ENCODE measurements at regions not wholly inside any gene's neighbourhood (a gene's known extent, or its start where the extent isn't known, plus 50 kb on each side); places are given as distances from the start of the nearest gene placed in this dataset.

- DNase-seq (ENCODE audit: insufficient read length, low spot score), result no peak
- no peak for TF ChIP-seq POLR2A (IDR thresholded peaks at IDR 0.05; ENCODE audit: low read depth, low read length)
- FAIRE-seq, result no peak
Measured at GRCh38 chr12:87121896-87122295, 865.7 kb upstream of the MGAT4C start.

DNA sequence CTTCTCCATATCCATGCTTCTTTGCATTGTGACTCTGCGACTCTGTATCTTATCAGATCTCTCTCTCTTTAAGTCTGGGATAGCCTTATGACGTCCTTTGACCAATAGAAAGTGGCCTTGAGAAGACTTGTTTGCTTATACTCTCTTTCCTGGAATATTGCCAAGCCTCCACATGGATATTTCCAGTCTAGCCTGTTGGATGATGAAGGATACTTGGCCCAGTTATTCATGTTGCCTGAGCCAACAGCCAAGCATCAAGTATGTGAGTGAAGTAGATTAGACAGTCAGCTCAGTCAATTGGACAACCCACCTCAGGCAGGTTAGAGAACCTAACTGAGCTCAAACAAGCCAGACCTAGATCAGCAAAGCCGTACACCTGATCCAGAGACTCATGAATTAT is 864.2 kb upstream of the MGAT4C start:
- FAIRE-seq, result no peak
- no peak for DNase-seq (ENCODE audit: insufficient read length, low spot score)
- TF ChIP-seq TAF1 (IDR thresholded peaks at IDR 0.05; ENCODE audit: low read depth, low read length) (no peak), PAX5 (IDR thresholded peaks at IDR 0.05; ENCODE audit: insufficient read depth, low read length, severe bottlenecking) (no peak), POLR2A (IDR thresholded peaks at IDR 0.05; ENCODE audit: low read depth, low read length) (no peak), POU2F2 (IDR thresholded peaks at IDR 0.05; ENCODE audit: low read depth, low read length) (no peak), SPI1 (IDR thresholded peaks at IDR 0.05; ENCODE audit: low read depth, low read length) (no peak), POLR2AphosphoS5 (IDR thresholded peaks at IDR 0.05; ENCODE audit: low read depth, low read length) (no peak)

DNA sequence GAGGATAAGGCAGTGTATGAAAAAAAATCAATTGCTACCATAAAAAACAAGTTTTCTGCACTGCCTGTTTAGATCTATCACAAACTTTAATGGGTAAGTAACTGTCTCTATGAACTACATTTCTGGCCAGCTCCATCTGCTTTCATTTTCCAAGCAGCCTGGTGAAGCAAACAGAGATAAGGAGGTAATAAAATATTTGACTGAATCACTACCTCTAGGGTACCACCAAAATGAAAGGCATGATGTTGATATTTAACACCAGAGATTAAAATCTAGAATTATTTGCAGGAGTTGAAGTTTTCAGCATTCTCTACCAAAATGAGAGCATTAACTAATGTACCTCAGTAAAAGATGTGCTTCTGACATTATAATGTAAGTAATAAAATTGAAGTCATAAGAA is 863.5 kb upstream of the MGAT4C start:
- FAIRE-seq (no peak), DNase-seq (ENCODE audit: insufficient read length, low spot score) (no peak)
- TF ChIP-seq PAX5 (IDR thresholded peaks at IDR 0.05; ENCODE audit: insufficient read depth, low read length, severe bottlenecking), result no peak
- no peak for TF ChIP-seq POLR2AphosphoS5 (IDR thresholded peaks at IDR 0.05; ENCODE audit: low read depth, low read length)
- no peak for TF ChIP-seq TAF1 (IDR thresholded peaks at IDR 0.05; ENCODE audit: low read depth, low read length)
- no peak for TF ChIP-seq SPI1 (IDR thresholded peaks at IDR 0.05; ENCODE audit: low read depth, low read length)
- TF ChIP-seq POLR2A (IDR thresholded peaks at IDR 0.05; ENCODE audit: low read depth, low read length), result no peak
- TF ChIP-seq POU2F2 (IDR thresholded peaks at IDR 0.05; ENCODE audit: low read depth, low read length), result no peak

DNA sequence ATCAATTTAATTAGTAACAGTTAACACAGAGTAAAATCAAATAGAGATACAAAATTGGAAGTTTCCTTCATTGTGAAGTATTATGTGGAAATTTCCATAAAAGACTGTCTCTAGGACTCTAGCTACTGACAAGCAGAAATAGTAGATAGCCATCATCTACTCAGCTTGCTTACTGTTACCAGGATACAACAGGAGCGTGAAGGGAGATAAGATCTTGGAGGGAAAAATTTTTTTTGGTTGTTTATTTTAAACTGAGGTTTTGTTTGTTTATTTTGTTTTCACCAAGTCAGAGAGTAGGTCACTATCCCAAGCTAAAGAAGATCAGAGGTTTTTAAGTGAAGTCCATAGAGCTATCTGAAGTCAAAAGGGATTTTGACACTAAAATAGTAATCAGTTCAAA is 861.3 kb upstream of the MGAT4C start:
- no peak for FAIRE-seq
- TF ChIP-seq POLR2AphosphoS5 (IDR thresholded peaks at IDR 0.05; ENCODE audit: low read depth, low read length), result no peak
- no peak for TF ChIP-seq SPI1 (IDR thresholded peaks at IDR 0.05; ENCODE audit: low read depth, low read length)
- TF ChIP-seq POLR2A (IDR thresholded peaks at IDR 0.05; ENCODE audit: low read depth, low read length), result no peak
- TF ChIP-seq TAF1 (IDR thresholded peaks at IDR 0.05; ENCODE audit: low read depth, low read length), result no peak
- no peak for TF ChIP-seq POU2F2 (IDR thresholded peaks at IDR 0.05; ENCODE audit: low read depth, low read length)
- no peak for TF ChIP-seq PAX5 (IDR thresholded peaks at IDR 0.05; ENCODE audit: insufficient read depth, low read length, severe bottlenecking)
- no peak for DNase-seq (ENCODE audit: insufficient read length, low spot score)

GRCh38 chr12:87116780-87117179 is 860.6 kb upstream of the MGAT4C start:
- DNase-seq (ENCODE audit: insufficient read length, low spot score) (no peak), FAIRE-seq (no peak)
- TF ChIP-seq TAF1 (IDR thresholded peaks at IDR 0.05; ENCODE audit: low read depth, low read length), result no peak
- no peak for TF ChIP-seq PAX5 (IDR thresholded peaks at IDR 0.05; ENCODE audit: insufficient read depth, low read length, severe bottlenecking)
- no peak for TF ChIP-seq POU2F2 (IDR thresholded peaks at IDR 0.05; ENCODE audit: low read depth, low read length)
- TF ChIP-seq POLR2A (IDR thresholded peaks at IDR 0.05; ENCODE audit: low read depth, low read length), result no peak
- TF ChIP-seq POLR2AphosphoS5 (IDR thresholded peaks at IDR 0.05; ENCODE audit: low read depth, low read length), result no peak
- no peak for TF ChIP-seq SPI1 (IDR thresholded peaks at IDR 0.05; ENCODE audit: low read depth, low read length)

DNA sequence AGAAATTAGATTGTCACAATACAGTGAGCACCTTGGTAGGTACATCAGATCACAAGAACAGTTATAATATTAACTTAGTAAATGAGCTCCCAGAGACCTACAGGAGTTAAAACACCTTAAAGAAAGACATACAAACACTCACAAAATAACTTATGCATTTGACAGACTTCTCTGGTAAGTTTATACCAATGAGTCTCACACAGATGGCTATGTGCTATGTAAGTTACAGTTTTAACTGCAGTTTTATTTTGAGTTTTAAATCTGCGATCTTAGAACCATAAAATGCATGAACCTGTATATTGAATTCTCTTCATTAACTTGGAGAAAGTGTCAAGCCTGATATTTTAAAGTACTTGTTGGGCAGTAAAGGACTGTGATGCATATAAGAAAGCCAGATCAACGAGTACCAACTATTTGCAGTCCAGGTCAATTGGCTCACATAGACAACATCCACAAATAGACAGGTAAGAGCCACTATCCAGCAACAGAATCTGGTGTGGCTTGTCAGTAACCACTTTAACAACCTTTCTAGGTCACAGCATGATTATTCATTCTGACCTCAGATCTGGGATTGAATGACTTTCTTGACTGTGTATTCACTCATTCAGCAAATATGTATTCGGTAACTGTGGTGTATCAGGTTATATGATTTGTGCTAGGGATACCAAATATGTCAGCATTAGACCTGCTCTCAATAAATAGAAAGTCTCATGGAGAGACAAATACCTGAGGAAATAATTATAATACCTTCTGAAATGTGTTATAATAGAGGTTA is 856.6 kb upstream of the MGAT4C start:
- TF ChIP-seq POLR2A (IDR thresholded peaks at IDR 0.05; ENCODE audit: low read depth, low read length) (no peak), POU2F2 (IDR thresholded peaks at IDR 0.05; ENCODE audit: low read depth, low read length) (no peak), SPI1 (IDR thresholded peaks at IDR 0.05; ENCODE audit: low read depth, low read length) (no peak), POLR2AphosphoS5 (IDR thresholded peaks at IDR 0.05; ENCODE audit: low read depth, low read length) (no peak), TAF1 (IDR thresholded peaks at IDR 0.05; ENCODE audit: low read depth, low read length) (no peak), PAX5 (IDR thresholded peaks at IDR 0.05; ENCODE audit: insufficient read depth, low read length, severe bottlenecking) (no peak)

GRCh38 chr12:87107766-87108165 is 851.6 kb upstream of the MGAT4C start:
- TF ChIP-seq SPI1 (IDR thresholded peaks at IDR 0.05; ENCODE audit: low read depth, low read length) (no peak), POLR2AphosphoS5 (IDR thresholded peaks at IDR 0.05; ENCODE audit: low read depth, low read length) (no peak), TAF1 (IDR thresholded peaks at IDR 0.05; ENCODE audit: low read depth, low read length) (no peak), POLR2A (IDR thresholded peaks at IDR 0.05; ENCODE audit: low read depth, low read length) (no peak), POU2F2 (IDR thresholded peaks at IDR 0.05; ENCODE audit: low read depth, low read length) (no peak), PAX5 (IDR thresholded peaks at IDR 0.05; ENCODE audit: insufficient read depth, low read length, severe bottlenecking) (no peak)
- DNase-seq (ENCODE audit: insufficient read length, low spot score) (no peak), FAIRE-seq (no peak)

More for the DNA sequence above, 856.6 kb upstream of the MGAT4C start:
- DNase-seq (ENCODE audit: insufficient read length, low spot score) (no peak), FAIRE-seq (no peak)

DNA sequence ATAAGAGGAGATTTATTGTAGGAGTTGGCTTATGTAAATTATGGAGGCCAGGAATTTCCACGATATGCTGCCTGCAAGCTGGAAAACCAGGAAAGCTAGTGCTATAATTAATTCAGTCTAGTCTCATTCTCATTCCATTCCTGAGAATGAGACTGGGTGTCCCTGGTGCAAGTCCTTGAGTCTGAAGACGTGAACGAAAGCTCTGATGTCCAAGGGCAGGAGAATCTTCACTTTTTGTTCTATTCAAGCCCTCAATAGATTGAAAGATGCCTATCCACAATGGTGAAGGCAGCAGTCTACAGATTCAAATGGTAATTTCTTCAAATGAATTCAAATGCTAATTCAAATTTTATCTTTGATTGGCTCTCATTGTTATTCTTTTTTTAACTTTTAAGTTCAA is 851.1 kb upstream of the MGAT4C start:
- TF ChIP-seq SPI1 (IDR thresholded peaks at IDR 0.05; ENCODE audit: low read depth, low read length), result no peak
- TF ChIP-seq PAX5 (IDR thresholded peaks at IDR 0.05; ENCODE audit: insufficient read depth, low read length, severe bottlenecking), result no peak
- no peak for TF ChIP-seq TAF1 (IDR thresholded peaks at IDR 0.05; ENCODE audit: low read depth, low read length)
- TF ChIP-seq POLR2AphosphoS5 (IDR thresholded peaks at IDR 0.05; ENCODE audit: low read depth, low read length), result no peak
- no peak for TF ChIP-seq POU2F2 (IDR thresholded peaks at IDR 0.05; ENCODE audit: low read depth, low read length)
- no peak for TF ChIP-seq POLR2A (IDR thresholded peaks at IDR 0.05; ENCODE audit: low read depth, low read length)
- DNase-seq (ENCODE audit: insufficient read length, low spot score) (no peak), FAIRE-seq (no peak)

DNA sequence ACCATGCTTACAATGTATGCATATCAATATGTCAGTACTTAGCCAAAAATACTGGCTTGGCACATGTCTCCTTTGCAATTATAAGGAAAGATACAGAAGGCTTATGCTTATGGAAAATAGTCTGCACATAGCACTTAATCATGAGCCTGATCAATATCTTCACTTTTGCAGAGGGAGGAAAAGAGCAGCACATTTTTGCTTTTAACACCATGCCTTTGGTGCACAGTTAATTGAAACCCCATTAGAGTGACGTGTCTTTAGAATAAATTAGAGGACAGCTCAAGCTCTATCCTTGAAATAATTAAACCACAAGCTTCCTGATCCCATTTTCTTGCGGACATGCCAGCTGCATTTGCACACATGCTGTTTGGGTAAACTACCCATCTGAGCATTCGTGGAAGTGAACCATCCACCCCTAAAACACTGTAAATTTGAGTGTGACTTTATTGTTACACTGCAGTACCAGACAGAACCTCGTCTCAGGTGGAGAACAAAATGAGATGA is 839.9 kb upstream of the MGAT4C start:
- no peak for TF ChIP-seq POU2F2 (IDR thresholded peaks at IDR 0.05; ENCODE audit: low read depth, low read length)
- FAIRE-seq (no peak), DNase-seq (ENCODE audit: insufficient read length, low spot score) (no peak)

- FAIRE-seq (no peak), DNase-seq (ENCODE audit: insufficient read length, low spot score) (no peak)
Measured at GRCh38 chr12:87094356-87094755, 838.2 kb upstream of the MGAT4C start.

More at GRCh38 chr12:87094356-87094755, 838.2 kb upstream of the MGAT4C start:
- no peak for TF ChIP-seq PAX5 (IDR thresholded peaks at IDR 0.05; ENCODE audit: insufficient read depth, low read length, severe bottlenecking)
- TF ChIP-seq POLR2AphosphoS5 (IDR thresholded peaks at IDR 0.05; ENCODE audit: low read depth, low read length), result no peak
- no peak for TF ChIP-seq SPI1 (IDR thresholded peaks at IDR 0.05; ENCODE audit: low read depth, low read length)
- no peak for TF ChIP-seq POU2F2 (IDR thresholded peaks at IDR 0.05; ENCODE audit: low read depth, low read length)

All from GM12891 (cell line).